Stimulated activated naive CD8-positive, alpha-beta T cell treated with anti-CD3 and anti-CD28 coated beads, Interleukin-15, Interleukin-2, amounts not matched to agents 100 ng/mL and 50 ng/mL, for 24 hours (primary cell): ENCODE measurements at regions not wholly inside any gene's neighbourhood (a gene's known extent, or its start where the extent isn't known, plus 50 kb on each side); places are given as distances from the start of the nearest gene placed in this dataset.
"Not testable (repeated sequence)": the region's sequence is repeated elsewhere in the genome, so short reads cannot be mapped to it uniquely, and the experiment has no call there.

Experiments used
- H3K27ac Mint-ChIP-seq: one replicate; pipeline ENCODE4 v1.8.0; 2021; ENCODE audit warnings: mild to moderate bottlenecking, mixed read lengths
- H3K27me3 Mint-ChIP-seq: one replicate; pipeline ENCODE4 v1.8.0; 2021; ENCODE audit warnings: mixed read lengths
- H3K36me3 Mint-ChIP-seq: one replicate; pipeline ENCODE4 v1.8.0; 2021; ENCODE audit warnings: low read depth, mixed read lengths
- H3K4me1 Mint-ChIP-seq: one replicate; pipeline ENCODE4 v1.8.0; 2021; ENCODE audit warnings: low read depth, mixed read lengths
- H3K4me3 Mint-ChIP-seq: one replicate; pipeline ENCODE4 v1.8.0; 2021; ENCODE audit warnings: mild to moderate bottlenecking, mixed read lengths
- H3K9me3 Mint-ChIP-seq: one replicate; pipeline ENCODE4 v1.8.0; 2021; ENCODE audit warnings: mixed read lengths

GRCh38 chrX:68953331-68953730, 124.5 kb downstream of the EFNB1 start:
- no peak overlapping the region for H3K27ac Mint-ChIP-seq
- no peaks in the 10 kb centered on the region for H3K36me3 Mint-ChIP-seq
- H3K4me3 Mint-ChIP-seq = no peak overlapping the region
- H3K9me3 Mint-ChIP-seq = no peaks in the 10 kb centered on the region
- no peaks in the 10 kb centered on the region for H3K4me1 Mint-ChIP-seq
- no peaks in the 10 kb centered on the region for H3K27me3 Mint-ChIP-seq

GRCh38 chrX:68951942-68952619, 123.3 kb downstream of the EFNB1 start:
- H3K9me3 Mint-ChIP-seq, H3K27ac Mint-ChIP-seq, H3K4me3 Mint-ChIP-seq, H3K36me3 Mint-ChIP-seq, H3K27me3 Mint-ChIP-seq, H3K4me1 Mint-ChIP-seq: not testable (repeated sequence)

GRCh38 chrX:68950937-68951336, 122.1 kb downstream of the EFNB1 start:
- no peaks in the 10 kb centered on the region for H3K27me3 Mint-ChIP-seq
- no peaks in the 10 kb centered on the region for H3K4me1 Mint-ChIP-seq
- H3K9me3 Mint-ChIP-seq = no peaks in the 10 kb centered on the region
- no peak overlapping the region for H3K27ac Mint-ChIP-seq
- no peak overlapping the region for H3K4me3 Mint-ChIP-seq
- no peaks in the 10 kb centered on the region for H3K36me3 Mint-ChIP-seq

- Mint-ChIP-seq H3K4me1 (no peaks in the 10 kb centered on the region), H3K4me3 (no peak overlapping the region), H3K27me3 (no peaks in the 10 kb centered on the region), H3K27ac (no peak overlapping the region), H3K36me3 (no peaks in the 10 kb centered on the region), H3K9me3 (no peaks in the 10 kb centered on the region)
Observed at GRCh38 chrX:68947882-68948605, 119.2 kb downstream of the EFNB1 start.

GRCh38 chrX:68945603-68946228, 116.9 kb downstream of the EFNB1 start:
- no peak overlapping the region for H3K27ac Mint-ChIP-seq
- no peaks in the 10 kb centered on the region for H3K36me3 Mint-ChIP-seq
- no peaks in the 10 kb centered on the region for H3K9me3 Mint-ChIP-seq
- H3K4me3 Mint-ChIP-seq = no peak overlapping the region
- no peaks in the 10 kb centered on the region for H3K4me1 Mint-ChIP-seq
- H3K27me3 Mint-ChIP-seq = no peaks in the 10 kb centered on the region

- no peaks in the 10 kb centered on the region for H3K4me1 Mint-ChIP-seq
Observed at GRCh38 chrX:68945081-68945602, 116.3 kb downstream of the EFNB1 start.

GRCh38 chrX:68944211-68944610, 115.4 kb downstream of the EFNB1 start:
- Mint-ChIP-seq H3K9me3 (no peaks in the 10 kb centered on the region), H3K27ac (no peak overlapping the region), H3K27me3 (no peaks in the 10 kb centered on the region), H3K36me3 (no peaks in the 10 kb centered on the region), H3K4me1 (no peaks in the 10 kb centered on the region), H3K4me3 (no peak overlapping the region)

More at GRCh38 chrX:68945081-68945602, 116.3 kb downstream of the EFNB1 start:
- H3K9me3 Mint-ChIP-seq = no peaks in the 10 kb centered on the region
- H3K4me3 Mint-ChIP-seq = no peak overlapping the region
- no peak overlapping the region for H3K27ac Mint-ChIP-seq
- no peaks in the 10 kb centered on the region for H3K36me3 Mint-ChIP-seq
- no peaks in the 10 kb centered on the region for H3K27me3 Mint-ChIP-seq

GRCh38 chrX:68942840-68943239, 114.0 kb downstream of the EFNB1 start:
- Mint-ChIP-seq H3K4me3 (no peak overlapping the region), H3K4me1 (no peaks in the 10 kb centered on the region), H3K9me3 (no peaks in the 10 kb centered on the region), H3K36me3 (no peaks in the 10 kb centered on the region), H3K27me3 (no peaks in the 10 kb centered on the region), H3K27ac (no peak overlapping the region)

- no peaks in the 10 kb centered on the region for H3K36me3 Mint-ChIP-seq
- no peaks in the 10 kb centered on the region for H3K9me3 Mint-ChIP-seq
- H3K4me1 Mint-ChIP-seq = no peaks in the 10 kb centered on the region
- H3K27ac Mint-ChIP-seq = no peak overlapping the region
- no peaks in the 10 kb centered on the region for H3K27me3 Mint-ChIP-seq
- H3K4me3 Mint-ChIP-seq = no peak overlapping the region
Observed at GRCh38 chrX:68942104-68942503, 113.3 kb downstream of the EFNB1 start.

- Mint-ChIP-seq H3K27ac (no peak overlapping the region), H3K4me1 (no peaks in the 10 kb centered on the region), H3K9me3 (no peaks in the 10 kb centered on the region)
Observed at GRCh38 chrX:68941385-68941952, 112.6 kb downstream of the EFNB1 start.

GRCh38 chrX:68940601-68941000, 111.8 kb downstream of the EFNB1 start:
- Mint-ChIP-seq H3K36me3 (no peaks in the 10 kb centered on the region), H3K27me3 (no peaks in the 10 kb centered on the region), H3K27ac (no peak overlapping the region), H3K9me3 (no peaks in the 10 kb centered on the region), H3K4me3 (no peak overlapping the region), H3K4me1 (no peaks in the 10 kb centered on the region)

More at GRCh38 chrX:68941385-68941952, 112.6 kb downstream of the EFNB1 start:
- Mint-ChIP-seq H3K4me3 (no peak overlapping the region), H3K36me3 (no peaks in the 10 kb centered on the region), H3K27me3 (no peaks in the 10 kb centered on the region)

- Mint-ChIP-seq H3K27ac (no peak overlapping the region), H3K4me1 (peaks cover 3% of the 10 kb centered on the region), H3K36me3 (no peaks in the 10 kb centered on the region), H3K9me3 (no peaks in the 10 kb centered on the region), H3K4me3 (no peak overlapping the region), H3K27me3 (no peaks in the 10 kb centered on the region)
Observed at GRCh38 chrX:68939868-68940267, 111.0 kb downstream of the EFNB1 start.

GRCh38 chrX:68938244-68939004, 109.6 kb downstream of the EFNB1 start:
- no peaks in the 10 kb centered on the region for H3K36me3 Mint-ChIP-seq
- no peak overlapping the region for H3K27ac Mint-ChIP-seq
- no peaks in the 10 kb centered on the region for H3K9me3 Mint-ChIP-seq
- peaks cover 3% of the 10 kb centered on the region for H3K4me1 Mint-ChIP-seq
- no peak overlapping the region for H3K4me3 Mint-ChIP-seq
- no peaks in the 10 kb centered on the region for H3K27me3 Mint-ChIP-seq

- Mint-ChIP-seq H3K27me3 (no peaks in the 10 kb centered on the region), H3K4me3 (no peak overlapping the region), H3K9me3 (no peaks in the 10 kb centered on the region), H3K36me3 (no peaks in the 10 kb centered on the region), H3K4me1 (peaks cover 3% of the 10 kb centered on the region), H3K27ac (no peak overlapping the region)
Observed at GRCh38 chrX:68937581-68937980, 108.8 kb downstream of the EFNB1 start.
